K562 (cell line): ENCODE measurements at regions not wholly inside any gene's neighbourhood (a gene's known extent, or its start where the extent isn't known, plus 50 kb on each side); places are given as distances from the start of the nearest gene placed in this dataset.

ENCODE experiments used
- ARID3B ChIP-seq: fragments of 250-450 bp; sonication (Bioruptor Pico); IDR thresholded peaks from 2 replicates; pipeline ENCODE4 v1.4.0; 2020; ENCODE audit warnings: borderline replicate concordance
- CBX5 ChIP-seq: IDR thresholded peaks from 2 replicates; pipeline ENCODE4 v1.6.1; 2014; ENCODE audit warnings: low read depth, borderline replicate concordance
- CGGBP1 ChIP-seq: fragments of 250-450 bp; sonication (Bioruptor Pico); IDR thresholded peaks from 2 replicates; pipeline ENCODE4 v1.9.0; 2021; ENCODE audit warnings: mild to moderate bottlenecking
- FOXM1 ChIP-seq, 2 experiments: fragments of 450-650 bp in 1 of 2; sonication (generic) in 1 of 2; formaldehyde crosslinking in 1 of 2; IDR thresholded peaks; 2 replicates each; pipeline versions ENCODE4 v1.6.1 to v1.9.0; 2017 to 2022; ENCODE audit warnings: low read depth in 2 of 2, mild to moderate bottlenecking in 2 of 2, missing genetic modification reagents in 1 of 2, moderate library complexity in 1 of 2
- GTF2B ChIP-seq: IDR thresholded peaks from 2 replicates; pipeline ENCODE4 v1.6.1; 2011; ENCODE audit not compliant: insufficient read length; ENCODE audit errors: extremely low read depth
- HNRNPL ChIP-seq: fragments of 200-400 bp; formaldehyde crosslinking; IDR thresholded peaks from 2 replicates; pipeline ENCODE4 v1.6.1; 2017; ENCODE audit warnings: low read depth, mild to moderate bottlenecking, low read length
- MIER1 ChIP-seq: fragments of 450-650 bp; IDR thresholded peaks from 2 replicates; pipeline ENCODE4 v1.6.1; 2016; ENCODE audit warnings: antibody characterized with exemption, mild to moderate bottlenecking, low read depth
- RAD21 ChIP-seq, 2 experiments: fragments of 250-450 bp in 1 of 2; fragments of 450-650 bp in 1 of 2; sonication (Bioruptor Pico) in 1 of 2; formaldehyde crosslinking in 1 of 2; IDR thresholded peaks in 1 of 2; conservative IDR thresholded peaks in 1 of 2; 2 replicates each; pipeline versions ENCODE4 v1.4.0 to v1.8.0; 2020 to 2022; ENCODE audit warnings: mild to moderate bottlenecking in 2 of 2, moderate library complexity in 1 of 2
- RBM39 ChIP-seq: fragments of 200-400 bp; formaldehyde crosslinking; optimal IDR thresholded peaks from 2 replicates; pipeline ENCODE3; 2018; ENCODE audit warnings: low read depth, low read length
- SIN3B ChIP-seq: fragments of 450-650 bp; IDR thresholded peaks from 2 replicates; pipeline ENCODE4 v1.6.1; 2017; ENCODE audit warnings: low read depth, mild to moderate bottlenecking, moderate library complexity
- ZNF395 ChIP-seq: fragments of 200-800 bp; sonication (Bioruptor generic); IDR thresholded peaks from 2 replicates; pipeline ENCODE4 v1.6.1; 2017; ENCODE audit warnings: missing genetic modification characterization, missing compliant biosample characterization
- ZNF551 ChIP-seq: fragments of 250-450 bp; sonication (Bioruptor Pico); IDR thresholded peaks from 2 replicates; pipeline ENCODE4 v1.5.0; 2021; ENCODE audit warnings: mild to moderate bottlenecking, moderate library complexity
- ZNF644 ChIP-seq: fragments of 200-800 bp; sonication (Bioruptor generic); IDR thresholded peaks from 2 replicates; pipeline ENCODE4 v1.6.1; 2016; ENCODE audit warnings: low read depth, missing genetic modification characterization, missing compliant biosample characterization

- TF ChIP-seq RAD21 (CRISPR knock-in tag; conservative IDR thresholded peaks at IDR 0.05 in 1 of 2, IDR thresholded peaks at IDR 0.05 in 1 of 2) (no peak), CBX5 (no peak), ZNF395 (CRISPR knock-in tag) (no peak), CGGBP1 (CRISPR knock-in tag) (no peak), RBM39 (no peak), MIER1 (no peak), ZNF551 (CRISPR knock-in tag) (no peak), FOXM1 (IDR thresholded peaks at IDR 0.05; ENCODE audit: low read depth) (no peak), FOXM1 (CRISPR knock-in tag; IDR thresholded peaks at IDR 0.05; ENCODE audit: low read depth) (no peak), SIN3B (no peak), ARID3B (CRISPR knock-in tag) (no peak), ZNF644 (tag) (no peak), HNRNPL (no peak), GTF2B (no peak)
Measured at GRCh38 chr4:33725861-33726260, 2518.5 kb downstream of the ARAP2 start (continued).
